Coronary artery (tissue), 2 donors: ENCODE measurements at regions not wholly inside any gene's neighbourhood (a gene's known extent, or its start where the extent isn't known, plus 50 kb on each side); places are given as distances from the start of the nearest gene placed in this dataset.
"Not testable (repeated sequence)": the region's sequence is repeated elsewhere in the genome, so short reads cannot be mapped to it uniquely, and the experiment has no call there.

Source experiments
- DNase-seq: peaks from one replicate; pipeline ENCODE4 v3.0.0-alpha.2; 2017; ENCODE audit warnings: low spot score
- H3K27ac ChIP-seq, 2 donors: fragments of 200-600 bp; sonication (generic); one replicate each; pipeline ENCODE4 v1.5.1; 2016 to 2019
- H3K4me3 ChIP-seq: fragments of 200-600 bp; sonication (generic); 2 replicates; pipeline ENCODE4 v1.5.1; 2016; ENCODE audit warnings: mild to moderate bottlenecking, moderate library complexity
- TF ChIP-seq, protein P1 (sequence below): fragments of 200-600 bp; sonication (generic); IDR thresholded peaks from one replicate; pipeline ENCODE4 v1.5.1; 2019; ENCODE audit warnings: antibody characterized with exemption

DNA sequence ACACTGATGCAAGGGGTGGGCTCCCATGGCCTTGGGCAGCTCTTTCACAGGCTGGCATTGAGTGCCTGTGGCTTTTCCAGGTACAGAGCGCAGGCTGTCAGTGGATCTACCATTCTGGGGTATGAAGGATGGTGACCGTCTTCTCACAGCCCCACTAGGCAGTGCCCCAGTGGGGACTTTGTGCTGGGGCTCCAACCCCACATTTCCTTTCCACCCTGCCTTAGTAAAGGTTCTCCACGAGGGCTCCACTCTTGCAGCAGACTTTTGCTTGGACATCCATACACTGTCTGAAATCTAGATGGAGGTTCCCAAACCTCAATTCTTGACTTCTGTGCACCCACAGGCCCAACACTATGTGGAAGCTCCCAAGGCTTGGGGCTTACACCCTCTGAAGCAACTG, 107.9 kb upstream of the ECI2 start:
- Histone ChIP-seq H3K4me3 (no peak overlapping the region), H3K27ac (no peak overlapping the region)
- TF ChIP-seq, protein P1, sequence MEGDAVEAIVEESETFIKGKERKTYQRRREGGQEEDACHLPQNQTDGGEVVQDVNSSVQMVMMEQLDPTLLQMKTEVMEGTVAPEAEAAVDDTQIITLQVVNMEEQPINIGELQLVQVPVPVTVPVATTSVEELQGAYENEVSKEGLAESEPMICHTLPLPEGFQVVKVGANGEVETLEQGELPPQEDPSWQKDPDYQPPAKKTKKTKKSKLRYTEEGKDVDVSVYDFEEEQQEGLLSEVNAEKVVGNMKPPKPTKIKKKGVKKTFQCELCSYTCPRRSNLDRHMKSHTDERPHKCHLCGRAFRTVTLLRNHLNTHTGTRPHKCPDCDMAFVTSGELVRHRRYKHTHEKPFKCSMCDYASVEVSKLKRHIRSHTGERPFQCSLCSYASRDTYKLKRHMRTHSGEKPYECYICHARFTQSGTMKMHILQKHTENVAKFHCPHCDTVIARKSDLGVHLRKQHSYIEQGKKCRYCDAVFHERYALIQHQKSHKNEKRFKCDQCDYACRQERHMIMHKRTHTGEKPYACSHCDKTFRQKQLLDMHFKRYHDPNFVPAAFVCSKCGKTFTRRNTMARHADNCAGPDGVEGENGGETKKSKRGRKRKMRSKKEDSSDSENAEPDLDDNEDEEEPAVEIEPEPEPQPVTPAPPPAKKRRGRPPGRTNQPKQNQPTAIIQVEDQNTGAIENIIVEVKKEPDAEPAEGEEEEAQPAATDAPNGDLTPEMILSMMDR: no peak
- no peak for DNase-seq

DNA sequence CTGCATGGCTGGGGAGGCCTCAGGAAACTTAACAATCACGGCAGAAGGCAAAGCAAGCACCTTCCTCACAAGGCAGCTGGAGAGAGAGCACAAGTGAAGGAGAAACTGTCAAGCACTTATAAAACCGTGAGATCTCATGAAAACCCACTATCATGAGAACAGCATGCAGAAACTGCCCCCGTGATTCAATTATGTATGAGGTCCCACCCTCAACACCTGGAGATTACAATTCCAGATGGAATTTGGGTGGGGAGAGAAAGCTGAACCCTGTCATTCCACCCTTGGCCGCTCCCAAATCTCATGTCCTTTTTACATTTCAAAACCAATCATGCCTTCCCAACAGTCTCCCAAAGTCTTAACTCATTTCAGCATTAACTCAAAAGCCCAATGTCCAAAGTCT, 107.2 kb upstream of the ECI2 start:
- DNase-seq: no peak
- Histone ChIP-seq H3K4me3 (no peak overlapping the region), H3K27ac (no peak overlapping the region)
- TF ChIP-seq, protein P1: no peak

DNA sequence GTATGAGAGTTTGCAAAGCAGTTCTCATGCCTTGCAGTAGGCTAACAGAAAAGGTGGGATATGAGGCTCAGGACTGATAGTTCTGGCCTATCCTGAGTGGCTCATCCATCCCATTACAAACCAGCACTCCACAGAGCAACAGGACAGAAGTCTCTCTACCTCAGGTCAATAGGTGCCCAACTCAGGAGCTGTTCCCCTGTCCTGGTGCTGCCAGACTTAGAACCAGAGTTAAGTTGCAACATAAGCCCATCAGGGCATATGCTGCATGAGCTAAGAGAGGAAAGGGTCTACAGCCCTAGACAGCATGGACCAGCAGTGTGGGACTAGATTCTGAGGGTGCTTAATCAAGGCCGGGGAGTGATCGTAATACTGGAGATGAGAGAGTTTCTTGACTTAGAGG, 104.8 kb upstream of the ECI2 start:
- DNase-seq: no peak
- TF ChIP-seq, protein P1: no peak
- H3K27ac ChIP-seq: no peak overlapping the region
- H3K4me3 ChIP-seq: no peak overlapping the region

DNA sequence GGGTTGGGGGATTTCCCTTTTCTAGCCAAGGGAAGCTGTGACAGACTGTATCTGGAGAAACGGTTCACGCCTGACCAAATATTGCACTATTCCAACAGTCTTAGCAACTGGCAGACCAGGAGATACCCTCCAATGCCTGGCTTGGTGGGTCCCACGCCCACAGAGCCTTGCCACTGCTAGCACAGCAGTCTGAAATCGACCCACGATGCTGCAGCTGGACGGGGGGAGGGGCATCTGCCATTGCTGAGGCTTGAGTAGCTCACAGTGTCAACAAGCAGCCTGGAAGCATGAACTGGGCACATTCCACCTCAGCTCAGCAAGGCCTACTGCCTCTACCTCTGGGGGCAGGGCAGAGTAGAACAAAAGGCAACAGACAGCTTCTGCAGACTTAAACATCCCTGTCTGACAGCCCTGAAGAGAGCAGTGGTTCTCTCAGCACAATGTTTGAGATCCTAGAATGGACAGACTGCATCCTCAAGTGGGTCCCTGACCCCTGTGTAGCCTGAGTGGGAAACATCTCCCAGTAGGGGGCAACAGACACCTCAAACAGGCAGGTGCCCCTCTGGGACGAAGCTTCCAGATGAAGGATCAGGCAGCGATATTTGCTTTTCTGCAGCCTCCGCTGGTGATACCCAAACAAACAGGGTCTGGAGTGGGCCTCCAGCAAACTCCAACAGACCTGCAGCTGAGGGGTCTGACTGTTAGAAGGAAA, 89.9 kb upstream of the ECI2 start:
- H3K27ac ChIP-seq: no peak overlapping the region
- TF ChIP-seq, protein P1: no peak
- H3K4me3 ChIP-seq: no peak overlapping the region
- DNase-seq: no peak

DNA sequence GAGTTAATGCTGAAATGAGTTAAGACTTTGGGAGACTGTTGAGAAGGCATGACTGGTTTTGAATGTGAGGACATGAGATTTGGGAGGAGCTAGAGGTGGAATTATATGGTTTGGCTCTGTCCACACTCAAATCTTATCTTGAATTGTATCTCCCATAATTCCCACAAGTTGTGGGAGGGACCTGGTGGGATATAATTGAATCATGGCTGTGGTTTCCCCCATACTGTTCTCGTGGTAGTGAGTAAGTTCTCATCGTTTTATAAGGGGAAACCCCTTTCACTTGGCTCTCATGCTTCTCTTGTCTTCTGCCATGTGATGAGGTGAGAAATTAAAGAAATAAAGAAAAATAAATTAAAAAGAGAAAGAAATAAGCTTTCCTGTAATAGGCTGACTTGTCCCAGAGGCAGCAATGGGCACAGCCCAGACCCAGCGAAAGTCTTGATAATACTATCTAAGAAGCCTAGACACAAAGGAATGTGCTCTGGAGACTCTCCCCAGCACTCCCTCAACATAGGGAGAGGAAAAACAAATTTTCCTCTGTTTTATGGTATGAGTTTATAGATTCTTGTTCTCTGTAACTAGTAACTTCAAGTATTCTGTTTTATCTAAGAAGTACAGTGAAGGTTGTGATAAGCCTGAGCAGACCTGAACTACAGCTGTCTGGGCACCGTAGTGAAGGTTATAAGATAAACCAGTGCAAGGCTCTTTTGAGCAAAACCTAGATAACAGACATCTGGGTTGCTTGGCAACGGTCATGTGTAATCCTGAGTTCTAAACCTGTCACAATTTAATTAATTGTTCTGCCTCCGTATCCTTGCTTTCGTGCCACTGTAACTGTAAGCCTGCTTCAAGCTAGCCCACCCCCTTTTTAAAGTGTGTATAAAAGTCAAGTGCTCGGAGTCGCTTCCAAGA, 88.9 kb upstream of the ECI2 start:
- Histone ChIP-seq H3K27ac (no peak overlapping the region), H3K4me3 (no peak overlapping the region)
- DNase-seq: no peak
- TF ChIP-seq, protein P1: no peak

DNA sequence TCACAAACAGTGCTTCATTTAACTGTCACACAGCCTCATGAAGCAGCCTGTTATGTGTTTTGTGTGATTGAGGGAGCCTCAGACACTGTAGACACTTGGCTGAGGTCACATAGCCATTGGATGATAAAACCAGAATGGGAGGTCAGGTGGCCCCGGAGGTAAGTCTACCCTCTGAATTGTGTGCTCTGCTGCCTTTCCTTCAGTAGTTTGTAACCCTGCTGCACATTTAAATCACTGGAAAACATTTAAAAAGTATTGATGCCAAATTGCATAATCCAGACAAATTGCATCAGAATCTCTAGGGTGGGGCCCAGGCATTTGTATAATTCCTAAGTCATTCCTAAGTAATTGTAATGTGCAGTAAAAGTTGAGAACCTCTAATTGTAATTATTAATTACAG, 85.2 kb upstream of the ECI2 start:
- TF ChIP-seq, protein P1: no peak
- Histone ChIP-seq H3K4me3 (no peak overlapping the region), H3K27ac (no peak overlapping the region)

DNA sequence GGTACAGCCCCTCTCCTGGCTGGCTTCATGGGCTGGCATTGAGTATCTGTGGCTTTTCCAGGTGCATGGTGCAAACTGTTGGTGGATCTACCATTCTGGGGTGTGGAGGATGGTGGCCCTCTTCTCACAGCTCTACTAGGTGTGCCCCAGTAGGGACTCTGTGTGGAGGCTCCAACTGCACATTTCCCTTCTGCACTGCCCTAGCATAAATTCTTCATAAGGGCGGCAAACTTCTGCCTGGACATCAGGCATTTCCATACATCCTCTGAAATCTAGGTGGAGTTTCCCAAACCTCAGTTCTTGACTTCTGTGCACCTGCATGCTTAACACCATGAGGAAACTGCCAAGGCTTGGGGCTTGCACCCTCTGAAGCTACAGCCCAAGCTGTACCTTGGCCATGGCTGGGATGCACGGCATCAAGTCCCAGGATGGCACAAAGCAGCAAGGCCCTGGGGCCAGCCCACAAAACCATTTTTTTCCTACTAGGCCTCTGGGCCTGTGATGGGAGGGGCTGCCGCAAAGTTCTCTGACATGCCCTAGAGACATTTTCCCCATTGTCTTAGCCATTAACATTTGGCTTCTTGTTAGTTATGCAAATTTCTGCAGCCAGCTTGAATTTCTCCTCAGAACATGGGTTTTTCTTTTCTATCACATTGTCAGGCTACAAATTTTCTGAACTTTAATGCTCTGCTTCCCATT, 83.4 kb upstream of the ECI2 start:
- H3K4me3 ChIP-seq, H3K27ac ChIP-seq, DNase-seq: not testable (repeated sequence)

More for the DNA sequence above, 85.2 kb upstream of the ECI2 start:
- DNase-seq: no peak
